Stimulated activated CD4-positive, alpha-beta T cell treated with anti-CD3 and anti-CD28 coated beads, Interleukin-1b, Interleukin-23, amount 100 ng/mL, for 4 hours (primary cell): ENCODE measurements at regions not wholly inside any gene's neighbourhood (a gene's known extent, or its start where the extent isn't known, plus 50 kb on each side); places are given as distances from the start of the nearest gene placed in this dataset.
"Not testable (repeated sequence)": the region's sequence is repeated elsewhere in the genome, so short reads cannot be mapped to it uniquely, and the experiment has no call there.

Experiments used
- DNase-seq, 2 donors: peaks; one replicate each; pipeline ENCODE4 v3.0.0-alpha.2; 2020; ENCODE audit warnings: low read depth in 2 of 2

- no peak for DNase-seq
Measured at GRCh38 chr3:27559381-27559780, 75.2 kb upstream of the SLC4A7 start.

DNA sequence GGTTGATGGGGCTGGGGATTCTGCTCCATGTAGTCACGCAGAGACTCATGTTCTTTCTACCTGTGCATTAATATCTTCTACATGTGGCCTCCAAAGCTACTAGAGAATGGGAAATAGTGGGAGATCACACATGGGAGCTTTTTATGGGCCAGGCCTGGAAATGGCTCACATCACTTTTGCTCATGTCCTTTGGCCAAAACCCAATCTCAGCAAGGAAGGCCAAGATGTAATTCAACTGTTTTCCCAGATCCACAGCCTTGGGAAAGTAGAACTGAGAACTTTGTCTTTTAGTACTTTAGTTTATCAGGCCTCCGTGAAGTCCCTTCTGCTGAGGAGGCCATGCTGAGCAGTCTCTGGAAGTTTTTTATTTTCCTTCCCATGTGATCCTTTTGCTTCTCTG lies 73.2 kb upstream of the SLC4A7 start:
- DNase-seq: no peak

DNA sequence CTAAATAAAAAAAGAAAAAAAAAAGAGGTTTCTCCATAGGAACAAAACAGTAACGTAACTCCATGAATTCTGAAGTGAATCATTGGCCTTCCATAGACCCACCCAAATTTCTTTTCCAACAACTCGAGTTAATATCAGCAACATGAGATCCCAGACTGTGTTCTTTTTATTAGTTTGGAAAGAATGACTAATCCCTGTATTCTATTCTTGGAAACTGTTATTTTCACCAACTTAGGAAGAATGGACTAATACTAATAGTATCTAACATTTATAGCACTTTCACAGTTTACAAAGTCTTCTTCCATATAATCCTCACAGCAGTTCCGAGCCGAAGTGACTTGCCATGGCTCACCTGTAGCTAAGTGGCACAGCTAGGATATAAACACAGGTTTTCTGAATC lies 72.7 kb upstream of the SLC4A7 start:
- no peak for DNase-seq

DNA sequence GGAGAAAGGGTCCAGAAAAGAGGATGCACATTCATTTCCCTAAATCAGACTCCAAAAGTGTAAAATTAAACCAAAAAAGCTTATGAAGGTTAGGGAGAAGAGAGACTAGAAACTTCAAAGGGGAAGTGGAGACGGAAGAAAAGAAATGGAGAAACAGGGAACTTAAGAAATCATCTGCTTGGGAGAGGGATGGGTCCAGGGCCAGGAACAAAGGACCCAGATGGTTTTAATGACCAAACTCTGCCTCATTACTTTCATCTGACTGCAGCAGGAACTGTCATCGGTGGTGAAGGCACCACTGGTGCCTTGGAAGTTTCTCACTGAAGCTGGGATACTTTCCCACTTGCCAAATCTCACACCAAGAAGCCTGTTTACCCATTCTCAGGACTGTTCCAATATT lies 70.5 kb upstream of the SLC4A7 start:
- no peak for DNase-seq

- DNase-seq: no peak
Measured at GRCh38 chr3:27553886-27554540, 69.8 kb upstream of the SLC4A7 start.

GRCh38 chr3:27552708-27553107 lies 68.5 kb upstream of the SLC4A7 start:
- DNase-seq: not testable (repeated sequence)

GRCh38 chr3:27551413-27551812 lies 67.2 kb upstream of the SLC4A7 start:
- not testable (repeated sequence) for DNase-seq

GRCh38 chr3:27545061-27545460 lies 60.9 kb upstream of the SLC4A7 start:
- DNase-seq: no peak

- DNase-seq: no peak
Measured at GRCh38 chr3:27544372-27544865, 60.2 kb upstream of the SLC4A7 start.

DNA sequence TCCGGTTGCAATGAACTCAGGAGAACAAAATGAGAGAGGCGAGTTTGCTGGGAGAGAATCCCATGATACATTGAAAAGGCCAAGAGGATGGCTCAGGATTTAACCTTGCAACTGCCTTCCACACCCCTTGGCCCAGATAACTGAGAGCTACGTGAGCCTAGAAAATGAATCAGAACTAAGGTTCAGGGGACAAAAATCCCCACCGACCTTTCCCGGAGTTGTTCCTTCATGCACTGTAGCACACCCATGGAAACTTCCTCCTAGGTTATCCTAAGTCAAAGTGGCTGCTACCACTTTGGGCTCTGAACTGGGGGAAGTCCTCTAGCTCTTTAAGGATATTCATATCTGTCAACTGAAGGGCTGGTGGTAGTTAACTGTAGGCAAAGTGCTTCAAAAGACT lies 58.3 kb upstream of the SLC4A7 start:
- no peak for DNase-seq

- no peak for DNase-seq
Measured at GRCh38 chr3:27540231-27540630, 56.0 kb upstream of the SLC4A7 start.

DNA sequence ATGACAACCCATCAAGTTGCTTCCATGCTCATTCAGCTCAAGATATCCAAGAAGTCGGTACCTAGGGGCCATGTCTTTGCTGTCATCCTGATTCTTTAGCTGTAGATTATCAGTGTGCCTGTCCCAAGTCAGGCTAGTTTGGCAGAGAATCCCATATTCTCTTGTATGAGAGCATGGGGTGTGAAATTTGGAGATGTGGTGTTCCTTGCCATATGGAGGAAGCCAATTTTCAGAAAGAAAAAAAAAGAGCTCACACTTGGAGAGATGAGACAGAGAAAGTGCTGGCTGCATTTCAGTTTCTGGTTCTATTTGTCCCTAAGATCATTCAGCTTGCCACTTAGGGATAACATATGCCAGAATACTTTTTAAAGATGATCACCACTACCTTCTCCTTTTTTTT lies 52.3 kb upstream of the SLC4A7 start:
- DNase-seq: no peak

- DNase-seq: no peak
Measured at GRCh38 chr3:27535809-27536392, 51.7 kb upstream of the SLC4A7 start.

DNA sequence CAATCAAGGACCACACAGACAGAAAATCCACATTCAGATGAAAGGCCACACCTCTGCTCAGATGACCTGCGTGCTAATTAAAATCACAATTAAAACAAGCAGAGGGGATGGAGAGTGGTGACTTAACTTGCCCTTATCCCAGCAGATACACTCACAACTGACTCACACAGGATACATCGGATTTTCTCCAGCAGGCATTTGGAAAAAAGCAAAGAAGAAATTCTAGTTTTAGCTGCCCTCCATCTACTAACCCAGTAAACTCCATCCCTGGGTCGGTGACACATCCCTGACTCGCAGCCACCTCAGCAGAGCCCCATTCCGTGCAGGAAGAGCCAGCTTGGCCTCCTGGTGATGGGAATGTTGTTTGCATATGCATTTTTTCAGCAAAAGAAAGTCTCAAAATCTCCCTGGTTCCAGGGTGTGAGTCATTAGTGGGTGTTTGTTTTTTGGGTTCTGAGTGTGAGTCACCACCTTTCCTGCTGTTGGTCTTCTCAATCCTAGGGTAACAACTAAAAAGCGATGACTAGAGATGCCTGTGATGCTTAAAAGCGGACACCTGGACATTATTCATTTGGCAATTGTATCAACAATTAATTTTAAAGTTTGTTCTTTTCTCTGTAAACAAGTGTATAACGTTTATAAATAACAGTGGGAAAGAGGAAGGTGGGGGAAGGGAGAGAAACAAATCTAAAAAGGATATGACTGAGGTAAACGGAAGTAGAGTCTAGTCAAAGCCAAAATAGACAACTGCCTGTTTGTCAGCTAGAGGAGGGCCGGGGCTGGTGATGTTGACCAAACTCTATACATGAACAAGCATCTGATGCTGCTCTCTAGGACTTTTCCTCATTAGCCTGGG lies 49.8 kb upstream of the SLC4A7 start:
- peak in 1 of 2 donors; percentile 5 for DNase-seq
